Frontal cortex (tissue), 3 donors: ENCODE measurements at regions not wholly inside any gene's neighbourhood (a gene's known extent, or its start where the extent isn't known, plus 50 kb on each side); places are given as distances from the start of the nearest gene placed in this dataset.

Source experiments
- DNase-seq, 2 donors: peaks; one replicate each; pipeline ENCODE4 v3.0.0; 2012; ENCODE audit warnings: low spot score in 2 of 2
- FAIRE-seq: peaks from 2 replicates; lab custom pipeline; 2012; peaks lifted over from hg19 to GRCh38; lab: Jason Lieb, UNC
- donor health status: control.
- donor health status: control.
- donor health status: control.

GRCh38 chr16:86681031-86681756 lies 102.8 kb downstream of the FOXL1 start:
- DNase-seq (no peak), FAIRE-seq (no peak)

GRCh38 chr16:86681757-86682106 lies 103.4 kb downstream of the FOXL1 start:
- no peak for DNase-seq
- no peak for FAIRE-seq

GRCh38 chr16:86682219-86682904 lies 104.0 kb downstream of the FOXL1 start:
- no peak for FAIRE-seq

GRCh38 chr16:86683441-86684194 lies 105.3 kb downstream of the FOXL1 start:
- DNase-seq (no peak), FAIRE-seq (no peak)

More at GRCh38 chr16:86682219-86682904, 104.0 kb downstream of the FOXL1 start:
- no peak for DNase-seq

- FAIRE-seq = no peak
- no peak for DNase-seq
These were observed 106.7 kb downstream of the FOXL1 start for GRCh38 chr16:86685076-86685475.

- FAIRE-seq = no peak
- no peak for DNase-seq
These were observed 112.6 kb downstream of the FOXL1 start for GRCh38 chr16:86690970-86691369.

GRCh38 chr16:86692426-86692825 lies 114.1 kb downstream of the FOXL1 start:
- FAIRE-seq (no peak), DNase-seq (no peak)

- no peak for DNase-seq
- no peak for FAIRE-seq
These were observed 114.7 kb downstream of the FOXL1 start for GRCh38 chr16:86693033-86693432.

- DNase-seq (no peak), FAIRE-seq (no peak)
These were observed 119.4 kb downstream of the FOXL1 start for GRCh38 chr16:86697715-86698114.

- FAIRE-seq (no peak), DNase-seq (no peak)
These were observed 121.9 kb downstream of the FOXL1 start for GRCh38 chr16:86700046-86700945.

GRCh38 chr16:86701286-86701975 lies 123.1 kb downstream of the FOXL1 start:
- no peak for FAIRE-seq
- DNase-seq = no peak

- DNase-seq (no peak), FAIRE-seq (no peak)
These were observed 124.7 kb downstream of the FOXL1 start for GRCh38 chr16:86702824-86703588.

- FAIRE-seq (no peak), DNase-seq (no peak)
These were observed 126.2 kb downstream of the FOXL1 start for GRCh38 chr16:86704516-86704915.

GRCh38 chr16:86706726-86707125 lies 128.4 kb downstream of the FOXL1 start:
- no peak for DNase-seq
- FAIRE-seq = no peak

GRCh38 chr16:86707171-86707570 lies 128.8 kb downstream of the FOXL1 start:
- DNase-seq (no peak), FAIRE-seq (no peak)

- no peak for FAIRE-seq
- no peak for DNase-seq
These were observed 129.2 kb downstream of the FOXL1 start for GRCh38 chr16:86707581-86707980.

GRCh38 chr16:86708431-86708830 lies 130.1 kb downstream of the FOXL1 start:
- DNase-seq (no peak), FAIRE-seq (no peak)

GRCh38 chr16:86709103-86709502 lies 130.8 kb downstream of the FOXL1 start:
- DNase-seq (no peak), FAIRE-seq (no peak)
